ENCODE measurements at regions not wholly inside any gene's neighbourhood (a gene's known extent, or its start where the extent isn't known, plus 50 kb on each side); places are given as distances from the start of the nearest gene placed in this dataset.

DNA sequence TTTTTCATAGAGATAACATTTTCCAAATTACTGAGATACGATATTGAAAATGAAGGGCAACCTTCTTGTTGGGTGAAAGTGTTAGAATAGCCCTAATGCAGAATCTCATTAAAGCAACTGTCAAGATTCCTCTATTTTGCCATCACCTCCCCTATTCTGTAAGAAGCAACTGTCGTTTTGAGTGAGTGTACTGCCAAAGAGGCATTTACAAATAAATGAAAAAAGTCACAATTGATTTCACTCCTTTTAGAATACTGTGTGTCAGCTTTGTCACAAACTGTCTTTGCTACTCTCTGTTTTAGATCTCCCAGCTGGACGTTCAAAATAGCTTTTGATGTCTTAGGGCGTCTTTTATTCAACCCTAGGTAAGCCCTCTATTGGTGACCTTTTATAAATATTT is 322.8 kb upstream of the NAALADL2 start:
- TF ChIP-seq ZNF8 (CRISPR knock-in tag; IDR thresholded peaks at IDR 0.05) (no peak), ZFP3 (CRISPR knock-in tag; IDR thresholded peaks at IDR 0.05) (no peak), ZNF565 (CRISPR knock-in tag; conservative IDR thresholded peaks at IDR 0.05; ENCODE audit: low read depth) (no peak), TOX (CRISPR knock-in tag; IDR thresholded peaks at IDR 0.05; ENCODE audit: borderline replicate concordance) (no peak), PATZ1 (CRISPR knock-in tag; IDR thresholded peaks at IDR 0.05; ENCODE audit: borderline replicate concordance) (no peak), SNAI2 (CRISPR knock-in tag; IDR thresholded peaks at IDR 0.05) (no peak), RARB (CRISPR knock-in tag; IDR thresholded peaks at IDR 0.05) (no peak), GLIS3 (CRISPR knock-in tag; IDR thresholded peaks at IDR 0.05) (no peak), CSDC2 (CRISPR knock-in tag; IDR thresholded peaks at IDR 0.05) (no peak), ZFP30 (CRISPR knock-in tag; IDR thresholded peaks at IDR 0.05) (no peak), ESRRG (CRISPR knock-in tag; IDR thresholded peaks at IDR 0.05) (no peak)
- TF ChIP-seq, protein P1, sequence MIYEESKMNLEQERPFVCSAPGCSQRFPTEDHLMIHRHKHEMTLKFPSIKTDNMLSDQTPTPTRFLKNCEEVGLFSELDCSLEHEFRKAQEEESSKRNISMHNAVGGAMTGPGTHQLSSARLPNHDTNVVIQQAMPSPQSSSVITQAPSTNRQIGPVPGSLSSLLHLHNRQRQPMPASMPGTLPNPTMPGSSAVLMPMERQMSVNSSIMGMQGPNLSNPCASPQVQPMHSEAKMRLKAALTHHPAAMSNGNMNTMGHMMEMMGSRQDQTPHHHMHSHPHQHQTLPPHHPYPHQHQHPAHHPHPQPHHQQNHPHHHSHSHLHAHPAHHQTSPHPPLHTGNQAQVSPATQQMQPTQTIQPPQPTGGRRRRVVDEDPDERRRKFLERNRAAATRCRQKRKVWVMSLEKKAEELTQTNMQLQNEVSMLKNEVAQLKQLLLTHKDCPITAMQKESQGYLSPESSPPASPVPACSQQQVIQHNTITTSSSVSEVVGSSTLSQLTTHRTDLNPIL (CRISPR knock-in tag; IDR thresholded peaks at IDR 0.05; ENCODE audit: low read depth), result no peak
- TF ChIP-seq, protein P2, sequence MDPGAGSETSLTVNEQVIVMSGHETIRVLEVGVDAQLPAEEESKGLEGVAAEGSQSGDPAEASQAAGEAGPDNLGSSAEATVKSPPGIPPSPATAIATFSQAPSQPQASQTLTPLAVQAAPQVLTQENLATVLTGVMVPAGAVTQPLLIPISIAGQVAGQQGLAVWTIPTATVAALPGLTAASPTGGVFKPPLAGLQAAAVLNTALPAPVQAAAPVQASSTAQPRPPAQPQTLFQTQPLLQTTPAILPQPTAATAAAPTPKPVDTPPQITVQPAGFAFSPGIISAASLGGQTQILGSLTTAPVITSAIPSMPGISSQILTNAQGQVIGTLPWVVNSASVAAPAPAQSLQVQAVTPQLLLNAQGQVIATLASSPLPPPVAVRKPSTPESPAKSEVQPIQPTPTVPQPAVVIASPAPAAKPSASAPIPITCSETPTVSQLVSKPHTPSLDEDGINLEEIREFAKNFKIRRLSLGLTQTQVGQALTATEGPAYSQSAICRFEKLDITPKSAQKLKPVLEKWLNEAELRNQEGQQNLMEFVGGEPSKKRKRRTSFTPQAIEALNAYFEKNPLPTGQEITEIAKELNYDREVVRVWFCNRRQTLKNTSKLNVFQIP (CRISPR knock-in tag; IDR thresholded peaks at IDR 0.05; ENCODE audit: borderline replicate concordance, low read depth), result no peak
- TF ChIP-seq, protein P3, sequence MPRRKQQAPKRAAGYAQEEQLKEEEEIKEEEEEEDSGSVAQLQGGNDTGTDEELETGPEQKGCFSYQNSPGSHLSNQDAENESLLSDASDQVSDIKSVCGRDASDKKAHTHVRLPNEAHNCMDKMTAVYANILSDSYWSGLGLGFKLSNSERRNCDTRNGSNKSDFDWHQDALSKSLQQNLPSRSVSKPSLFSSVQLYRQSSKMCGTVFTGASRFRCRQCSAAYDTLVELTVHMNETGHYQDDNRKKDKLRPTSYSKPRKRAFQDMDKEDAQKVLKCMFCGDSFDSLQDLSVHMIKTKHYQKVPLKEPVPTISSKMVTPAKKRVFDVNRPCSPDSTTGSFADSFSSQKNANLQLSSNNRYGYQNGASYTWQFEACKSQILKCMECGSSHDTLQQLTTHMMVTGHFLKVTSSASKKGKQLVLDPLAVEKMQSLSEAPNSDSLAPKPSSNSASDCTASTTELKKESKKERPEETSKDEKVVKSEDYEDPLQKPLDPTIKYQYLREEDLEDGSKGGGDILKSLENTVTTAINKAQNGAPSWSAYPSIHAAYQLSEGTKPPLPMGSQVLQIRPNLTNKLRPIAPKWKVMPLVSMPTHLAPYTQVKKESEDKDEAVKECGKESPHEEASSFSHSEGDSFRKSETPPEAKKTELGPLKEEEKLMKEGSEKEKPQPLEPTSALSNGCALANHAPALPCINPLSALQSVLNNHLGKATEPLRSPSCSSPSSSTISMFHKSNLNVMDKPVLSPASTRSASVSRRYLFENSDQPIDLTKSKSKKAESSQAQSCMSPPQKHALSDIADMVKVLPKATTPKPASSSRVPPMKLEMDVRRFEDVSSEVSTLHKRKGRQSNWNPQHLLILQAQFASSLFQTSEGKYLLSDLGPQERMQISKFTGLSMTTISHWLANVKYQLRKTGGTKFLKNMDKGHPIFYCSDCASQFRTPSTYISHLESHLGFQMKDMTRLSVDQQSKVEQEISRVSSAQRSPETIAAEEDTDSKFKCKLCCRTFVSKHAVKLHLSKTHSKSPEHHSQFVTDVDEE (CRISPR knock-in tag; IDR thresholded peaks at IDR 0.05), result no peak
